HG02852 (cell line): ENCODE measurements at regions not wholly inside any gene's neighbourhood (a gene's known extent, or its start where the extent isn't known, plus 50 kb on each side); places are given as distances from the start of the nearest gene placed in this dataset.

Experiments used
- ATAC-seq: cut with Tn5 transposase; IDR thresholded peaks from one replicate; pipeline ENCODE4 v1.9.1; 2021; ENCODE audit warnings: mild to moderate bottlenecking, moderate library complexity; ENCODE audit not compliant: unreplicated experiment

DNA sequence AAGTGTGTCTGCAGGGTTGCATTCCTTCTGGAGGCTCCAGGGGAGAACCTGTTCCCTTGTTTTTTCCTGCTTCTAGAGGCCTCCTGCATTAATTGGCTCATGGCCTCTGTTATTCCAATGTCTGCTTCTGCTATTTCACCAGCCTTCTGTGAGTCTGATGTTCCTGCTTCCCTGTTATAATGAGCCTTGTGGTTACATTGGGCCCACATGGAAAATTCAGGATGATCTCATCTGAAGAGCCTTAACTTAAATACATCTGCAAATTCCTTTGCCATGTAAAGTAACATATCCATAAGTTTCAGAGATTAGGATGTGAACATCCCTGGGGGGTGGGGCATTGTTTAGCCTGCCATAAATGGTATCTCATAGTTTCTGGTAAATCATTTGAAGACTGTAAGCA, 181.1 kb downstream of the RWDD3 start:
- no peak for ATAC-seq

DNA sequence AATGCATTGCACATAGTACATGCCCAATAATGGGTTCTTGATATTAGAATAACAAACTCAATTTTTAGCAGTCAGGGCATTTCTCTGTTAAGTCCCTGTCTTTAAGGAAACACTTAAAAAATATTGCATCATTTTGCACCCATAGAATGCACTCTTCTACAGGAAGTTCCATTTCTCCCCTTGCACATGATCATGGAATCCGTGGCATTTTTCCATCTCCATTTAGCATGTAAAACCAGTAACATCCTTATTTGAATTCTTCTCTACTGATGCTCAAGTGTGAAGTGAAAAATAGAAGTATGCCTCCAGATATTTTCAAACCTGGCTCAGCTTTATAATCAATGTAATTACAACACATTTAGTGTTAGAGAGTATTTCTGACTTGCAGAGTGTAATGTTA, 192.8 kb downstream of the RWDD3 start:
- no peak for ATAC-seq

DNA sequence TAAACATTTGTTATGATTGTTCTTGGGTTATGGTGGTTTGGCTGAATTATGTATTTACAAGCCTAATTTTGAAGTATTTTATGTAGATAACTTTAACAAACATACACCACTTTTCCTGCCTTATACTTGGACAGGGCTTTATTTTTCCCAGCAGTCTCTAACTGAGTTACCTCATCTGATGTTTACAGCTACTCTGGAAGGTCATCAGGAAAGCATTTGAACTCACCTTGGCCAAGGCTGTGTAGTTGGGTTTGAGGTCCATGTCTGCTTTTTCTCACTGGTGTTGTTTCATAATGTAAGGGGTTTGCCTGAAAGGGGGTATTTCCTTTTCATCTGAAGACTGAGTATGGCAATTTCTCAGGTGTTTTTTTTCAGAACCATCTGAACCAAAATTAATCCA, 193.5 kb downstream of the RWDD3 start:
- ATAC-seq = no peak

DNA sequence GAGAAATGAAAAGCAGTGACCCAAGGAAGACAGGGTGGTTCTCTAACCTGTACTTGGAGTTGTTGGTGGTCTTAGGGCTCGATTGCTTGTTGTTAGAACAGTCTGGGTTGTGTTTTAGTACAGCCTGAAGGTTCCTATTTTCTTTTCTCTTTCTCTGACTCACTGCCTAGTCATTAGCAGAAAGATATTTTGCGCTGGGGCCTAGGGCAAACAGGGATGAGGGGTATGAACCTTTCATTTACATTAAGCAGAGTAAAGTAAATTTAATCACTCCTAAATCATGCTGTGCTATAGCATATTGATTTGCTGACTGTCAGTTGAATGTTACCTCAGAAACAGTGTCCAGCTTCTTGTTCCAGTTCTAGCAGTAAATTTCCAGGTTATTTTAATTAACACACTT, 197.2 kb downstream of the RWDD3 start:
- no peak for ATAC-seq

DNA sequence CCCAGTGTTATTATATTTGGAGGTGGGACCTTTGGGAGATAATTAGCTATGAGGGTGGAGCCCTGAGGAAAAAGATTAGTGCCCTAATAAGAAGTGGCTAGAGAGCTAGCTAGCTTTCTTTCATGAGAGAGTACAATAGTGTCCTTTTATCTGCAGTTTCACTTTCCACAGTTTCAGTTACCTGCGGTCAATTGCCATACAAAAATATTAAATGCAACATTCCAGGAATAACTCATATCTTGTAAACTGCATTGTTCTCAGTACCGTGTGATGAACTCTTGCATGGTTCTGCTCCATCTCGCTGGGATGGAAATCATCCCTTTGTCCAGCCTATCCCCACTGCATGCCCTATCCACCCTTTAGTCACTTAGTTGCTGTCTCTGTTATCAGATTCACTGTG, 201.6 kb downstream of the RWDD3 start:
- no peak for ATAC-seq

DNA sequence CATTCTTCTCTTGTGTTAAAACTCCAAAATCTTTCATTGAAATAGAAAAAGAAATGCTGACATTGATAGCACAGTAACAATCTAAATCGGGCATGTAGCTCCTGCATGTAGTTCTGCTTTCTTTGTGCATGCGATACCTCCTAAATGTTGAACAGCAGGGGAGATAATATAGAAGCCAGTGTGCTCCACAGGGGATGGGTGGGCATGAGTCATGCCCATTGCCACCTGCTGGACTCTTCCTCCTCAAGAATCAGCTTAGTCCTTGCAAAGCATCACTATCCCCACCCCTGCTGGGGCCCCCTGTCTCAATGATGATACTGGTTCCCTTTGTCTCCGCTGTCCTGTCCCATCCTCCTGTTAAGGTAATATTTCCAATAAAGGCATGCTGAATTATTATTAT, 203.0 kb downstream of the RWDD3 start:
- ATAC-seq = no peak

DNA sequence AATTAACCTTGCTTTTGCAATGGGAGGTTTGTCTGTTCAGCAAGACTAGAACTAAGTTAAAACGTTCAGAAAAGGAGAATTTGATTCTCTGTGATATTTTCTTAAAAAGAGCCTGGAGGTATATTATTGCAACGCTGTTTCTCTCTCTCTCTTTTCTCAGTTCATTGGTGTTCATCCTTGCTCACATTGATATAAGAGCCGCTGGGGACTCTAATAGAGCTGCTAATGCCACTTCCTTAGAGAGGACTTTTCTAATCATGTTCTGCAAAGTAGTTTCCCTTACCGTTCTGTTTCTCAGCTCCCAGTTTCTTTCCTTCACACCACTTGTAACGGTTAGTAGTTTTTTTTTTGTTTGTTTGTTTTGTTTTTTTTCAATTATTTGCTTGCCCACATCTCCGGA, 203.8 kb downstream of the RWDD3 start:
- ATAC-seq = no peak

DNA sequence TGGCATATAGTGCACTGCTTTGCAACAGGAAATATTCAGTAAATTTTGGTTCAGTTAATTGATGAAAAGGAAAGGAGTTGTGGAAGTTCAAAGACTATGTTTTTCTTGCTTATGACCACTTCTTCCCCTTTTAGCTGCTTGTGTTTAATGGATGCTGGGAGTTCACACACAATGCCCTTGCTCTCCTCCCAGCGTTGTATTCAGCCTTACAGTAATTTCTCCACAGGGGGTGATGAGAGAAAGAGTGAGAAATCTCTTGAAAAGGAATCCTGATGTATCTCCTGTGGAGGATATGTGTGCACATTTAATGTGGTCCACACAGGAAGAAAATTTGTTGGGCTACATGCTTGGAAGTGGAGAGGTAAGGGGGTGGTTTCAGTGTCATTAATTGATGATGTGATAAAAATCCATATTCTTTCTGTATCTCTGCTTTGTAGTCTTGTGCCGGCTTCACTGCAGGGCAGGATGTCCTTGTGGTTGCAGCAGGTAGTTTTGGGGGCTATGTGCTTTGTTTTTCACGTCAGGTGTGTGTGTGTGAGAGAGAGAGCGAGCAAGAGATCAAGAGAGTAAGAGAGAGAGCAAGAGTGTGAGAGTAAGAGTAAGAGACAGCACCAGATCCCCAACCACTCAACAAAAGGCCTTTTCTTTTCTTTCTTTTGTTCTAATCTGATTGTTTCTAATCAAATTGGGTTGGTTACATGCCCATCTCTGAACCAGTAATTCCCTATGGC, 204.4 kb downstream of the RWDD3 start:
- ATAC-seq = no peak

DNA sequence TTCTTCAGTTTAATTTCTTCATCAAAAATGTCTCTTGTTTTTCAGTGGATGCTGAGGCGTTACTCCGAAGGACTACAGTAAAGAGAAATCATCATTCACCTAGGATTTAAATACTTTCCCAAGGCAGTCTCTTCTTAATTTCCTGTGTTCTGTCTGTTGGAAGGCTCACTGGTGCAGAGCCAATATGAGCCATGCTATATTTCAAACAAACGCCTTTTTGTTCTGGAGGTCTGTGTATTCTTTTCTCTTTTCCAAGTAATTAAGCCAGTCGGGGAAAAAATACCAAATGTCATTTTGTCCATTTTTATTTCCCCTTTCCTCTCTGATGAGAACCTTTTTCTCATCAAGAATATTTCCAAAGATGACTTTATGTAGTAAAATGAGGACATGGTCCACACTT, 206.5 kb downstream of the RWDD3 start:
- ATAC-seq = no peak

DNA sequence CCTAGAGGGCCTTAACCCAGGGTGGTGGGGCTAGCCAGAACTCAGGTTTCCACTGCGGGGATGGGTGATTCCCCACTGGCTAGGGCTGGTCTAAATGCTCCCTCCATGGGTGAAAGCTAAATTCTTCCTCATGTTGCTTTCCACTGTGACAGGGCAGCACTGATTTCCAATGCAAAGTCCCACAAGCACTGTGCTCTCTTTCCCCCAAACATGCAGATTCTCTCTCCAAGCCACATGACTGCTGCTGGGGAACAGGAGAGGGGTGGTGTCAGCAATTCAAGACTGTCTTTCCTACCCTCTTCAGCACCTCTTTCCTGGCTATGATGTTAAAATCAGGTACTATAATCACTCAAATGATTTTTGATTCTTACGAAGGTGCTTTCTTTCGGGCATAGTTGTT, 215.5 kb downstream of the RWDD3 start:
- no peak for ATAC-seq

DNA sequence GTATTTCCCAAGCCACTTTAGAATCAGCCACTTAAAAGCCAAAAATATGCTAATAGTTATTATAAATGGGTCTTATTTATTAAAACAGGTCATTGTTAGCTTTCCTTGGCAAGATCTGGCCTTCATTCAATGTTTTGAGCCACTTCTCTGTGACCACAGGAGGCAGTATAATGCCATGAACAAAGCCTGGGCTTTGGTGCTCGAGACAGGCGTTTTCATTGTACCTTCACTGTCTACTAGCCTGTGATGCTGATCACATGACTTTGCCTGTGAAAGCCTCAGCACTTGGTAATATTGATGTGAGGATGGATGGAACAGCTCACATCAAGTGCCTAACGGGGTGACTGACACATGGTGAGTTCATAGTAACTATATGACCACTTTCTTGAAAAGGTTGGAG, 217.0 kb downstream of the RWDD3 start:
- no peak for ATAC-seq

DNA sequence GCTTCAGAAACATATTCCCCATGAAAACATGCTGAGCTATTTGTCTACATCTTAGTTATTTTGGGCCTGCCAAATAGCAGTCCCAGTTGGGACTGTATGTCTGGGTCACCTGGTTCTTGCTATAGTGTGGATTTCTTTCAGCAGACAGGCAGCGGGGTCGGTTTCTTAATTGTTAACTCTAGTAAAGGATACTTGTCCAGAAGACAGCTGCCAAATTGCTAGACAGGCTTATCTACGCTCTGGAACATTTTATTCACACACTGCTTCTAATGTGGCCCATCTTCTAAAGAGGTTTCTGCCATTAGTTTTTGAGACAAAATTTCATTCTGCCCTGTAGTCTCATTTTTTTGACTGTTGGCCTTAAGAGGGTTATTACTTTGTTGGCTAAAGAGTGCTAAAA, 217.9 kb downstream of the RWDD3 start:
- ATAC-seq = no peak

DNA sequence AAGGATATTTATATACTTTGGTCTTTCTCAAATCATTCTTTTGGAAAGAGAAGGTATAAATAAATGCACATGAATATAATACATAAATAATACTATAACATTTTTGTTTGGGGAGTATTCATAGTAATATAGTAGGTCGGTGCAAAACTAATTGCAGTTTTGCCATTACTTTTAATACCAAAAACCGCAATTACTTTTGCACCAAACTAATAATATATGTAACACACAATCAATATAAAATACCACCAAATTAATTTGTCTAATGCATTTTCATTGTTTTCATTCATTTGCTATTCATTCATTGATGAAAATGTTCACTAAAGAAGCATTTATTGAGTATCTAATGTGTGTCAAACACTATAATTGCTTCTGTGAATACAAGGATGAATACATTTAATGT, 219.0 kb downstream of the RWDD3 start:
- no peak for ATAC-seq

DNA sequence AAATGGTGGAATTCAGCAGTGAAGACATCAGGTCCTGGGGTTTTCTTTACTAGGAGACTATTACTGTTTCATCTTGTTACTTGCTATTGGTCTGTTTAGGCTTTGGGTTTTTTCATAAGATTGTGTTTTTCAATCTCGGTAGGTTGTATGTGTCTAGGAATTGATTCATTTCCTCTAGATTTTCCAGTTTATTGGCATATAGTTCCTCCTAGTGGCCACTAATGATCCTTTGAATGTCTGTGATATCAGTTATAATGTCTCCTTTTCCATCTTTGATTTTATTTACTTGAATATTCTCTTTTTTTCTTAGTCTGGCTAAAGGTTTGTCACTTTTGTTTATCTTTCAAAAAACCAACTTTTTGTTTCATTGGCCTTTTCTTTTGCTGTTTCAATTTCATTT, 233.0 kb downstream of the RWDD3 start:
- ATAC-seq = no peak

DNA sequence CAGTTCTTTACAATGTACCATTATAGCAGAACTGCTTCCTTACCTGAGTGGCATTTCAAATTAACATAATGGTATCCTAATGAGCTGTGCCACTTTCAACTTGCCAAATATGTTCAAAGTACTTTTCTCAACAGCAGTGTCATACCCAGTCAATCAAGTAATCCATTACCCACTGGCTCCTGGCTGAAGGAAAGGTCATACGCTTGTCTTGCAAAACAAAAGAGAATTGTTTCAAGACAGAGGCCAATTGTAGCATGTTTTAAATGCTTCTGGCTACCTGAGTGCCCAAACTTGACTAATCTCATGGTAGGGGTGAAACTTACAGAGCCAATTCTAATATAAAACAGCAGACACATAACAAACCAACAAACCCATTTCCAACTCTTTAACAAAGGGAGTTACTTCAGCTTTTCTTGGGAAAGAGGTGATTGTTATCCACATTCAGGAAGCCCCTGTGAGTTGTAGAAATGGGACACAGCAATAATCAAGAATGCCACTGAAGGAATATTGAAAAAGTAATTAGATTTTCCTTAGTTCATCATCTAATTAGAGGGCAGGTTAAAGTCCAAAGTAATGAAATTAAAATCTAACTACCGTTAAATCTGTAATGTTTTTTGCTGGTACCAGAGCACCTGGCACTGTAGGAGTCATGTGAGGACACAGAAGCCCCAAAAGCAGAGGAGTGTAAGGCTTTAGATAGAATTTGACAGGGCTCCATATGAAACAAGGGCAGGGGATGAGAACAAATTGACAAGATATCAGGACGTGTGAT, 241.9 kb downstream of the RWDD3 start:
- no peak for ATAC-seq

DNA sequence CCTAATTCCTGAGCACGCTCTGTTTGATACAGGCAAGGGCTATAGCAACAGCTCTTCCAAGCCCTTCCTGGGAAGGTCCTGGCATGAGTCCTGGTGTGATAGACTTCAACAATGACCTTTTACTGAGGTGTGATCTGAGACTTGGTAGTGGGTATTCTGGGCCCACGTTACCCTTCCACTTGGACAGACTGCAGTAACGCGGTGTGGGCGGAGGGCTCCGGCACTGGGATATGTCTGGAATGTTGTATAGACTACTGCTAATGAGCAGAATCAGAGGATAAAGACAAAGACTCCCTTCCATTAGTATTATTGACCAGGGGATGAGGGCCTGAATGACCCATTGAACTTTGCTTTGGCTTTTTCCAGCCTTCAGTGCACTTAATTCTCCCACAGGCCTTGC, 262.3 kb downstream of the RWDD3 start:
- no peak for ATAC-seq

DNA sequence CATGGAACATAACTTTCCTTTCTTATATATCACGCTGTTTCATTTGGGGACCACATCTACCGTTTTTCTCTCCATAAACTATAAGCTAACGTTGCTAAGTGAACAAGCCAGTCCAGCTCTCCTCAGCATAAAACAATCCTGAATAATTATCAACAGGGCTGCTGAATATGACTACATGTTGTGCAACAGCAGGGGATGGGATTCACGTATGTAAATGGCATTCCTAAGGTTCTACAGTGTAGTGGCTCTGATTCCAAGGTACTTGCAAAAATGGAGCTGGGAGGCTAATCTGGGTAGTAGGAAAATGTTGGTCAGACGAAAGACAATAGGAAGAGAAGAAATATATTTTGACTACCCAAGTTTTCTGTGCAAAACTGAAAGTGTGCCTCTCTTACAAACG, 262.8 kb downstream of the RWDD3 start:
- ATAC-seq = no peak

DNA sequence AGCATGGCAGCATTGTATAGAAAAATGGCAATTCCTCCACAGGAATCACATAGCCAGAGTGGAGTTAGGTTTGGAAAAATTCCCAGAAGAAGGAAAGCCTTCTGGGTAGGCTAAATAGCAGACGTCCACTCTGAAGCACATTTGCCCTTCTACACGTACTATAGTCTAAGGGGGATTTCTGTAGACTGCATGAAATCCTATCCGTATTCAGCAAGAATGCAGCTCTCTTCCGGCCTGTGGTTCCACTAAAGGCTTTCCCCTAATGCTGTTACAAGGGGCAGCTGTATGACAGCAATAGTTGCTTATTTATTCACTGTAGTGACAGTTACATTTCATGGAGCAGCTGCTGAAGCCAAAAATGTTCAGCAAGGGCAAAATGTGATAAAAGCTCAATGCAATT, 263.6 kb downstream of the RWDD3 start:
- no peak for ATAC-seq

DNA sequence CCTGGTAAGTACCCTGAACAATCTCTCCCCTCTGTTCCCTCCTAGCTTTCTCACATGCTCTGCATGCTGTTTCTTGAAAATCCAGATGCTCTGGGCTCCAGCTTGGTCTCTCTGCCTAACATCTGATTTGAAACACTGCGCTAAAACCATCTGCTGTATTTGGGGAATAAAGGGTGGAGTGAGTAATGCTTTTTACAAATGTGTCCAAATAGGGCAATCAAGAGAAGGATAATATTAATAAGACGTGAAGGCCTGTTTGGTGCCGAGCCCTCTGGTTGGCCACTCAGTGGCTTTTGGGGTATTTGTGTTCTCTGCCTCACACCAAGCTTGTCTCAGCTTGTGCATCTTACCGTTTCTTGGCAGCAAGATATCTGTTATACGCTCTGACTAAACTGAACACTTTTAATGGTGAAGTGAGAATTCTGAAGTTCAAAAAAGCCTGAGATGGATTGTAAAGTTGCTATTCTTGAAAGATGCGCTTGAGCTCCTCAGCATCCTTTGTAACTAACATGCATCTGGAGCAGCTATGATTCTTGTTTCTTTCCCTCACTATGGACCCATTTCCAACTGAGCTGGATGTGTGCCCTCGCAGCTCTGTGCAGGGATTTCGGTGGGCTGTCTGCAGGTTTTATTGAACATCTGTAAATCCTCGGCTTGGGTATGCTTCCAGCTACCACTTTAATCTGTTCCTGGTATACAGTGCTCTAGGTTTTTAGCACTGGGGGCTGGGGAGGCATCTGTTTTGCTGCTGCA, 269.4 kb downstream of the RWDD3 start:
- ATAC-seq = no peak

DNA sequence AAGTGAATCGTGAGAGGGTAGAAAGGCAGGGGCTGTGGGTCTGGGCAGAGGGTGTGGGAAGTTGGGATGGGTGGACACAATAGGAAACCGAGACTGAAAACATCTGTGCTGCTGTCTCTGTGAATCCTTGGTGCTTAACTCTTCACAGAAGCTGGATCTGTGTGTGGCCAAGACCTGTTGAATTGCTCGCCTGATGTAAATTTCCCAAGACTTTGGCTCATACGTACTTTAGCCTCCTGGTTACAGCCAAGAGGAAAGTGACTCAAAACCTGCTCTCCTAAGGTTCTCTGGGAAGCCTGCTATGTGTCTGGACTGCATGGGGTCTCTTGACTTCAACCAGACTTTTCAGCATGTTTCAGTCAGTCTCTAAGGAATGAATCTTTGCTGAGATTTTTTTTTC, 270.3 kb downstream of the RWDD3 start:
- ATAC-seq = no peak

DNA sequence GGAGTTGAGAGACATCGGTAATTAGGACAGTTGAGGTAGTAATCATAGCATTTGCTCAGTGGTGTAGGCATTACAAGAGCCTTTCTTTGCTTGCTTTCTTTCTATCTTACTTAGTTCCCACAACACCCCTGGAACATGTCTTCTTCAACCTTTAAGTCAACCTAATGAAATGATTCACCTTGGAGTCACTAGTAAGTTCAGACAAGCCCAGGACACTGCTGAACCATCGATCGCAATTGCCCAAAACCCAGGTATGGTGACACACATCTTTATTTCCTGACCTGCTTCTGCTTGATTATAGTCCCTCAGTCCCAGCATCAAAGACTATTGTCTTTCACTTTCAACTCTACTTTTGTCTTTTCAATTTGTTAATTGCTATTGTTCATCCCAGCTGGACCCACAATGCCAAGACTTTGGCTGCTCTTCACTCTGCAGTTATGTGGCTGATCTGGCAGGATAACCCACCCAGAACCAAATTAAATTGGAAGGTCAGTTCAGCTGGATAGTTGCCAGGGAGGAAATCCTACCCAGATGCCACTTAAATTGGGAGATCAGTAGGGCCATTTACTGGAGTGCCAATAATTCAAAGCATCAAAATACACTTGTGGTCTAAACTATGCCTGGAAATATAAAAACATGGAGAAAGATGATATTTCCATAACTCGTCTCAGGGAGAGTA, 272.9 kb downstream of the RWDD3 start:
- ATAC-seq = no peak
